SJCRH30 (cell line): ENCODE measurements at regions not wholly inside any gene's neighbourhood (a gene's known extent, or its start where the extent isn't known, plus 50 kb on each side); places are given as distances from the start of the nearest gene placed in this dataset.

Experiments
- DNase-seq, 2 experiments: peaks; one replicate each; pipeline ENCODE4 v3.0.0-alpha.2; 2015 to 2020
- H3K27ac ChIP-seq: fragments of 250-450 bp; sonication (Bioruptor Pico); 2 replicates; pipeline ENCODE4 v1.5.1; 2020; ENCODE audit warnings: mild to moderate bottlenecking, moderate library complexity
- H3K27me3 ChIP-seq: fragments of 250-450 bp; sonication (Bioruptor Pico); 2 replicates; pipeline ENCODE4 v1.5.1; 2020; ENCODE audit warnings: mild to moderate bottlenecking, moderate library complexity
- H3K36me3 ChIP-seq: fragments of 250-450 bp; sonication (Bioruptor Pico); 2 replicates; pipeline ENCODE4 v1.5.1; 2020; ENCODE audit warnings: mild to moderate bottlenecking, moderate library complexity
- H3K4me1 ChIP-seq: fragments of 250-450 bp; sonication (Bioruptor Pico); 2 replicates; pipeline ENCODE4 v1.5.1; 2020; ENCODE audit warnings: mild to moderate bottlenecking, moderate library complexity
- H3K4me3 ChIP-seq: fragments of 250-450 bp; sonication (Bioruptor Pico); 2 replicates; pipeline ENCODE4 v1.5.1; 2020; ENCODE audit warnings: mild to moderate bottlenecking, moderate library complexity
- H3K9me3 ChIP-seq: fragments of 250-450 bp; sonication (Bioruptor Pico); replicated peaks from 2 replicates; pipeline ENCODE4 v1.5.1; 2020; ENCODE audit warnings: mild to moderate bottlenecking, moderate library complexity

DNA sequence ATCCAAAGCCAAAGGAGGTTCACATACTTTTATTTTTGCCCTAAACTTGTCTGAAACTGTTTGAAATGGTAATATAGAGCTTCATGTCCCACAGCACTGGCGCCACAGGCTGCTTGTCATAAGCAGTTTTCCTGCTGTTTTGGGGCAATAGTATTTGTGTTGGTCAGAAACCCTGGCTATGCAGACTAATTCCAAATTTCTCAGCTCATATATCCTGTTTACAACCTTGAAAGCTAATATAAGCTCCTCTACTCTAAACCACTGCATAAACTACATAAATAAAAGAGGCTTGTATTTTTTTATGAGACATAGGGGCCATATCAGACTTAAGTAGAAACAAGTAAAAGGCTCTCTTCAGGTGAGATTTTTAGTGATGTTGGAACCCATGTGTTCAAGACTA, 736.8 kb upstream of the ID2 start:
- H3K4me3 ChIP-seq, result no peak overlapping the region
- DNase-seq, result no peak
- H3K9me3 ChIP-seq, result no peaks in the 10 kb centered on the region
- no peak overlapping the region for H3K27ac ChIP-seq
- H3K27me3 ChIP-seq, result no peaks in the 10 kb centered on the region; the same call in 1 of the 2 replicates
- H3K4me1 ChIP-seq, result no peaks in the 10 kb centered on the region
- no peaks in the 10 kb centered on the region for H3K36me3 ChIP-seq

DNA sequence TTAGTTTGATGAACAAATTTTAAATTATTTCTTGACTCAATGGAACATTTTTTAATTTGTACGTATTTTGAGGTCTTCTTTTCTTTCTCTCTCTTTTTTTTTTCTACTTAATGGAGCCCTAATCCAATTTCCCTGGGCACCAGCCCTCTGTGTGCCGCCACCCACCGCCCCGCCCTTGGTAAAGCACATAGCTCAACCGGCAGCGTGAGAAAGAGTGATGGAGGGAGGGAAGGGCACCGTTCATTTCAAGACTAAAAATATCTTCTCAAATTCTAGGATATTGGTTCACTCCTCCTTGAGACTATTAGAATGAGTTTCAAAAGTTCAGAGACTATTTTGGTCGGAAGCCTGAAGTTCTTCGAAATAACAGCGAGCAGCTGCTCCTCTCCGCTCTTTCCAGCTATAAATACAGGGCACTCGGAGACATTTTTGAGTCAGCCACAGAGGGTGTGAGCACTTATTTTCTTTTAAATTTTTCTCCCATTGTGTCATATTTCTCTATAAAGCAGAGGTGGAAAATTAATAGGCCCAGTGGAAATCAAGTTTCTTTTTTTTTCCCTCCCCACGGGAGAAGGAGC, 731.7 kb upstream of the ID2 start:
- no peak overlapping the region for H3K4me3 ChIP-seq
- no peaks in the 10 kb centered on the region; the same call in none of the 2 replicates for H3K27me3 ChIP-seq
- no peak for DNase-seq
- H3K36me3 ChIP-seq, result no peaks in the 10 kb centered on the region
- H3K27ac ChIP-seq, result no peak overlapping the region
- no peaks in the 10 kb centered on the region for H3K4me1 ChIP-seq
- no peaks in the 10 kb centered on the region for H3K9me3 ChIP-seq

DNA sequence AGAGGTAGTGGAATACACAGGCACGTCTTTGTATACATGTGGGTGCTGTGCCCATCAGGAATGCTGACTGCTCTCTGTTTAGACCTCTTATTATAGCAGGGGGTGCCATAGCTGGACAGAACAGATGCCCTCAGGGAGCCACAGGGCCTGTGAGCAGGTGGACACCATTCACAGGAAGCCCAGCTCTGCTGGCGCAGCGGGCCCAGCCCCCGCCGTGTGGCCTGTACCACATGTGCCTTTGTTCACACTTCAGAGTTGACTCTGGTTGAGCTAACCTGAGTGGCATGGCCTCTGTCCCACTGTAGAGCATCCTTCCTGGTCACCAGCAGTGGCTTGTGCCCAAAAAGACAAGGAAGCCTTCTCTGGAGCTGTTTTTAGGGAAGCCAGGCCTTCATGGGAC, 730.9 kb upstream of the ID2 start:
- Histone ChIP-seq H3K4me1 (no peaks in the 10 kb centered on the region), H3K9me3 (no peaks in the 10 kb centered on the region), H3K36me3 (no peaks in the 10 kb centered on the region), H3K27ac (no peak overlapping the region), H3K27me3 (peaks cover under 1% of the 10 kb centered on the region), H3K4me3 (no peak overlapping the region)
- no peak for DNase-seq

DNA sequence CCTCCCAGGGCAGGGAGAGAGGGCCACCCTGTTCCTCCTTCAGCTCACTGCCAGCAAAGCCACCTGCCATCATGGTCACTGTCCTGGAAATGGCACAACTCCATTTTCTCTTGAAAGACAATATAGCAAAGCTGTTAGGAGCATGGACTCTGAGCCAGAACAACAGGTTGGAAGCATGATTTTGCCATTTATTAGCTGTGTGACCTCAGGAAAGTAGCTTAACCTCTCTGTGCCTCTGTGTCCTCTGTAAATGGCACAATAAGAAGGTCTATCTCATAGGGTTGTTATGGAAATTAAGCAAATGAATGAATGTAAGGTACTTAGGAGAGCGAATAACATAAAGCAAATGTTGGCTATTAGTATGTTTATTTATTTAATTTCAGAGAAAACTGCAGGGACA, 730.4 kb upstream of the ID2 start:
- no peaks in the 10 kb centered on the region for H3K9me3 ChIP-seq
- no peaks in the 10 kb centered on the region for H3K36me3 ChIP-seq

DNA sequence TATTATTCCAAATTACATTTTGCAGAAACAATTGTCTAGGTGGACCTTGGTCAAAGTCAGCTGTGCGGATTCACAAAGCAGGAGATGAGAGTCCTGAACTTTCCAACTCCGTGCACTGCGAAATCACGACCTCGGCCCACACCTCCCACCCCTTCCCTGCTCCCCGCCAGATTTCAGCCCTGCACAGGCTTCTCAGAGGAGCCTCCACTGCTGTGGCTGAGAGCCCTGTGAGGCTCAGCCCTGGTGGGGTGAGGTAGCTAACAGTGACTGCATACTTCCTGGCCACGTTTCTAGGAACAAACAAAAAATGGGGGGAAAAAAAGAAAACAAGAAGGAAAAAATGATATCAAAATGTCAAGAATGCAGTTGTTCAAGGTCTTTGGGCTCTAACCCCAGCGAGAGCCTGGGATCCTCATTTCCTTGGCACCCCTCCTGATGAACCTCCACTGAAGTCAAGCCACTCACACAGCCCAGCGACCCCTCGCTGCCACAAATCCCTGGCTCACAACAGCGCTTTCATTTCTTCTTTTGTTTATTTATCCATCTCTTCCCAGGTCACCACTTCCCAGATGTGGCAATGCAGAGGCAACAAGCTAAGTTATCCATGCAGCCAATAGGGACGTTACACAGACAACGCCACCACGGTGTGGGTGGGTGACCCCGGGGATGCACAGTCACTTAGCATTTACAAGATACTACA, 729.7 kb upstream of the ID2 start:
- Histone ChIP-seq H3K27ac (no peak overlapping the region), H3K27me3 (peaks cover 6% of the 10 kb centered on the region), H3K4me1 (no peaks in the 10 kb centered on the region), H3K9me3 (no peaks in the 10 kb centered on the region), H3K4me3 (no peak overlapping the region), H3K36me3 (no peaks in the 10 kb centered on the region)
- no peak for DNase-seq

More for the DNA sequence above, 730.4 kb upstream of the ID2 start:
- H3K4me1 ChIP-seq, result no peaks in the 10 kb centered on the region
- H3K27me3 ChIP-seq, result peaks cover 5% of the 10 kb centered on the region
- no peak overlapping the region for H3K27ac ChIP-seq
- H3K4me3 ChIP-seq, result no peak overlapping the region
- DNase-seq, result no peak

DNA sequence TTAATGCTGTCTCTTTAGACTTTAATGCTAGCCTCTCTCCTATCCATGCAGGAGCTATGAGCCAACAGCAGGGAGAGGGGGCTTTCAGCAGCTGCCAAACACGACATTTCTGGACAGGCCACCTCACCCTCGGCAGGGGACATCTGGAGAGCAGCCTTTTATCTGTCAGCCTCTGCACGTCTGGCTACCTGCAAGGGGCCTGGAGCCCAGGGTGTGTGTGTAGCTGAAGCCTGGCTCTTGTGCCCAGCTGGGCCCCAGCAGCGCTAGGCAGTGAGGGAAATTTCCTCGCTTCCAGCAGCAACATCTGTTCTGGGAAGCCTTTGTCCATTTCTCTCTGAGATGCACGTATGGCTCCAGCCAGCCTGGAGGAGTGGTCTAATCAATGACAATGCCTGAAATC, 728.7 kb upstream of the ID2 start:
- Histone ChIP-seq H3K27ac (no peak overlapping the region), H3K9me3 (no peaks in the 10 kb centered on the region)

DNA sequence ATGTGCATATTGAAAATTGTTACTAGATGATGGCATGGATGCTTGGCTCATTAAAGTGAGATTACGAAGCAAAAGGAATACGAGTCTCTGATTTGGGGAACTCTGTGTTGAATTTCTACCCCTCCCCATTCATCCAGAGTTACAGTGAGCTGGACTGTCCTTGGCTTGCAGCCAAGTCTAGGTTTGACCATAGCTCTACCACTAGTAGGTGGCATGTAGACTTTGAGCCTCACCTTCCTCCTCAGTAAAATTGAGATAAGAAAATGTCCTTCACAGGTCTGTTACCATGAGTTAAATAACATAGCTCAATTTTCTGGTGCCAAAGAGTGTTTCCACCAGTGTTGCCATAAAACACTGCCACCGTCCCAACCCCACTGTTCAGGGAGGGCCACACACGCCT, 727.6 kb upstream of the ID2 start:
- Histone ChIP-seq H3K27ac (no peak overlapping the region), H3K36me3 (no peaks in the 10 kb centered on the region), H3K4me1 (no peaks in the 10 kb centered on the region), H3K4me3 (no peak overlapping the region), H3K27me3 (peaks cover 6% of the 10 kb centered on the region), H3K9me3 (no peaks in the 10 kb centered on the region)
- DNase-seq, result no peak

More for the DNA sequence above, 728.7 kb upstream of the ID2 start:
- Histone ChIP-seq H3K4me1 (no peaks in the 10 kb centered on the region), H3K36me3 (no peaks in the 10 kb centered on the region), H3K27me3 (peaks cover 6% of the 10 kb centered on the region), H3K4me3 (no peak overlapping the region)
- DNase-seq, result no peak

DNA sequence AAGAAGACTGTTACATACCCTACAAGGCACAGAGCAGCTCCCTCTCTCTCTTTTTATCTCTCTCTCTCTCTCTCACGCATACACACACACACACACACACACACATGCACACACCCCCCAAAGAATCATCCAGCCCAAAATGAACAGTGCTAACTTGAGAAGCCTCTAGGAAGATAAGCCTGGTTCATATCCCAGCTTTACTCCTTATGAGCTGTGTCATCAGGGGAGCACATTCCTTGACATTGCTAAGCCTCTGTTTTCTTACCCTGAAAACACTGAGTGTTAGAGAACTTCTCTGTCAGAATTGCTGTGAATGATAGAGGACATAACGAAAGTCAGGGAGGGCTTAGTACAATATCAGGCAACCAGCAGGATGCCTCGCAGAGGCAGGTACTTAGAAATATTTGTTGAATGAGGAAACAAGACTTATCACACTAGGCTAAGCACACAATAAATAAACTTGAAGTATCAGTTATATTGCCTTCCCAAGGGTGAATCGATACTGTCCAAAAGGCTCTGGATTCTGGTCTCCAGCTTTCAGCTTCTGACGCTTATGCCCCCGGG, 725.6 kb upstream of the ID2 start:
- no peaks in the 10 kb centered on the region for H3K4me1 ChIP-seq
- no peak overlapping the region for H3K27ac ChIP-seq
- H3K36me3 ChIP-seq, result no peaks in the 10 kb centered on the region
- H3K27me3 ChIP-seq, result peaks cover 9% of the 10 kb centered on the region; the same call in 1 of the 2 replicates
- no peak for DNase-seq
- H3K9me3 ChIP-seq, result no peaks in the 10 kb centered on the region
- no peak overlapping the region for H3K4me3 ChIP-seq

DNA sequence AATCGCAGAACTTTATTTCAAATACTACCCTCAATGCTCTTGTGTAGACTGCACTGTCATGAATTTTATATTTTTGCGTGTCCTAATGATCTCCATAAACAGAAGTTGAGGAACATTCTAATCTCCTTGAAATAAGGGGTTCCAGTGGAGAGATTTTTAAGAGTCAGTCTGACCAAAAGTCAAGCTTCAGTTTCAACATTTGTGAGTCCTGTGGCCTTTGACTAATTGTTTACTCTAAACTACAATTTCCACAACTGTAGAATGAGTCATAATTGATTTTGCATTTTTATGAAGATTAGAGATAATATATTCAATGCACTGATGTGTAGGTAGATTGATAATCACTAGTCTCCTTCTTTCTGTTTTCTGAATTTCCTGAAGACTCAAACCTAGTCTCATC, 720.3 kb upstream of the ID2 start:
- H3K36me3 ChIP-seq, result no peaks in the 10 kb centered on the region
- peaks cover 9% of the 10 kb centered on the region; the same call in 1 of the 2 replicates for H3K27me3 ChIP-seq
- no peaks in the 10 kb centered on the region for H3K4me1 ChIP-seq
- no peak for DNase-seq
- no peak overlapping the region for H3K27ac ChIP-seq
- H3K4me3 ChIP-seq, result no peak overlapping the region
- H3K9me3 ChIP-seq, result no peaks in the 10 kb centered on the region

DNA sequence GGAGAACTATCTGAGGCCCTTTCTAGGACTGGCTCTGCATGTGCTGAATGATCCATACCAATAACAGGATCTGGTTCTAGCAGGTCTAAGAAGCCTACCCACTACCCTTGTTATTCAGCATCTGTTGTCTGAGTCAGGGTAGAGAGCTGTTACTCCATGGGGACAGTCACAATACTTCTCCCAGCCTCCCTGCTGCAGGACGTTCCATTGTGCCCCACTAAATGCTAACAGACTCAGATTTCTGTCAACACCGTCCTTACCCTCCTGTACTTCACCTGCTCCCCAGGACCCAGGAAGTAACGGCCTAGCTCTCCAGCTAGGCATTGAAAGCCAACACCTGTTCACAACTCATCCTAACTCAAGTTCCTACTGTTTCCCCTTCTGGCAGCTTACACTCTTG, 719.7 kb upstream of the ID2 start:
- H3K9me3 ChIP-seq, result no peaks in the 10 kb centered on the region
- no peaks in the 10 kb centered on the region for H3K36me3 ChIP-seq
- H3K4me3 ChIP-seq, result no peak overlapping the region
- H3K27ac ChIP-seq, result no peak overlapping the region
- H3K27me3 ChIP-seq, result peaks cover 9% of the 10 kb centered on the region; the same call in 1 of the 2 replicates
- H3K4me1 ChIP-seq, result no peaks in the 10 kb centered on the region
- no peak for DNase-seq

DNA sequence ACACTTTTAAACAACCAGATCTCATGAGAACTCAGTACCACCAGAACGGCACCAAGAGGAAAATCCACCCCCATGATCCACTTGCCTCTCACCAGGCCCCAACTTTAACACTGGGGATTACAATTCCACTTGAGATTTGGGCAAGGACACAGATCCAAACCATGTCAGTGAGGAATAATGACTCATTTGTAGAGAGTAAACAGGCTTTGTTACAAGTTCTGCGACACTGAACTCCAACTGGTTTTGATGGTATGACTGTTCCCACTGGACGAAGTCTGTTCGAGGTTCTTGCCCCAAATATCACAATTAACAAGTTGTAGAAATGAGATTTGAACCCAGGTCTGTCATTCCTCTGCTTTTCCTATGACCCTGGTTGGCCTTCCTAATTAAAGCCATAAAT, 718.1 kb upstream of the ID2 start:
- no peaks in the 10 kb centered on the region for H3K9me3 ChIP-seq
- H3K27me3 ChIP-seq, result peaks cover 11% of the 10 kb centered on the region; the same call in 1 of the 2 replicates
- no peaks in the 10 kb centered on the region for H3K4me1 ChIP-seq
- H3K27ac ChIP-seq, result no peak overlapping the region
- H3K4me3 ChIP-seq, result no peak overlapping the region
- DNase-seq, result no peak
- H3K36me3 ChIP-seq, result no peaks in the 10 kb centered on the region

DNA sequence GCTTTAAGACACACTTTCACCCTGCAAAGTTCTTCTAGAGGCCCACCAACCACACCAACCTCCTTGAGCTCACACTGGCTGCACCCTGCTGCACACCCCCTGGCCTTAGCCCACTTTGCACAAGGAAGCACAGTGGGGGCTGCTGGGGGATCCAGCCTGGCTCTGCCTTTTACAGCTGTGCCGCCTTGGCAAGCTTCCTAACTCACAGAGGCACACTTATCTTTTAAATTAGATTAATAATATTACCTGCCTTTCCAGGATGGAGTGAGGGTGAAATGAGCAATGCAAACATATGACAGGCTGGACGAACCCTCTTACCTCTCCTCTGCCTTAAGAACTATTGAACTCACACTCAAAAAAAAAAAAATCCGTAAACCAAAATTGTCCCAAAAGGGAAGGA, 715.8 kb upstream of the ID2 start:
- no peak overlapping the region for H3K4me3 ChIP-seq
- no peaks in the 10 kb centered on the region for H3K36me3 ChIP-seq
- no peaks in the 10 kb centered on the region for H3K9me3 ChIP-seq
- no peaks in the 10 kb centered on the region for H3K4me1 ChIP-seq
- no peak for DNase-seq
- peaks cover 12% of the 10 kb centered on the region for H3K27me3 ChIP-seq
- no peak overlapping the region for H3K27ac ChIP-seq

DNA sequence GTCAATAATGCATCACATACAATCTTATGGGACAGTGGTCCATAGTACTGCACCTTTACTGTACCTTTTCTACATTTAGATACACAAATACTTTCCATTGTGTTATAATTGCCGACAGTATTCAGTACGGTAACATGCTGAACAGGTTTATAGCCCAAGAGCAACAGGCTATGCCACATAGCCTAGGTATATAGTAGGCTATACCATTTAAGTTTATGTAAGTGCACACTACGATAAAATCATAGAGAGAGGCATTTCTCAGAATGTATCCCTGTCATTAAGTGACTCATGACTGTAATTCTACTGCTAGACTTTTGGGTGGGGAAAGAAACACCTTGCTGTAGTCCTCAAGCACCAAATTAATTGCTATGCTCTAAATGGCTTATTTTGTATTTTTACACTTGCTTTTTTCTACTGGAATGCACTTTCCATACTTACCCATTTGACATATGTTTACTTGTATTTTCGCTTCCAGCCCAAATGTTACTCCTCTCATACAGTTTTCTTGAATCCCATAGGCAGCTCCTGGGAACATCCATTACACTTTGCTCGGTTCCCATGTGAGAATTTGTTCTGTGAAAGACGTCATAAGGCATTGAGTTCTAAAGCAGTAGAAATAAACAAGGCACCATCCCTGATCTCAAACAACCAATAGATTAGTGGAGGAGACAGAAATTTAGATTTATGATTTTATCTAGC, 714.0 kb upstream of the ID2 start:
- Histone ChIP-seq H3K4me3 (no peak overlapping the region), H3K4me1 (no peaks in the 10 kb centered on the region), H3K9me3 (no peaks in the 10 kb centered on the region), H3K36me3 (no peaks in the 10 kb centered on the region), H3K27me3 (peaks cover 21% of the 10 kb centered on the region), H3K27ac (no peak overlapping the region)
- DNase-seq, result no peak

DNA sequence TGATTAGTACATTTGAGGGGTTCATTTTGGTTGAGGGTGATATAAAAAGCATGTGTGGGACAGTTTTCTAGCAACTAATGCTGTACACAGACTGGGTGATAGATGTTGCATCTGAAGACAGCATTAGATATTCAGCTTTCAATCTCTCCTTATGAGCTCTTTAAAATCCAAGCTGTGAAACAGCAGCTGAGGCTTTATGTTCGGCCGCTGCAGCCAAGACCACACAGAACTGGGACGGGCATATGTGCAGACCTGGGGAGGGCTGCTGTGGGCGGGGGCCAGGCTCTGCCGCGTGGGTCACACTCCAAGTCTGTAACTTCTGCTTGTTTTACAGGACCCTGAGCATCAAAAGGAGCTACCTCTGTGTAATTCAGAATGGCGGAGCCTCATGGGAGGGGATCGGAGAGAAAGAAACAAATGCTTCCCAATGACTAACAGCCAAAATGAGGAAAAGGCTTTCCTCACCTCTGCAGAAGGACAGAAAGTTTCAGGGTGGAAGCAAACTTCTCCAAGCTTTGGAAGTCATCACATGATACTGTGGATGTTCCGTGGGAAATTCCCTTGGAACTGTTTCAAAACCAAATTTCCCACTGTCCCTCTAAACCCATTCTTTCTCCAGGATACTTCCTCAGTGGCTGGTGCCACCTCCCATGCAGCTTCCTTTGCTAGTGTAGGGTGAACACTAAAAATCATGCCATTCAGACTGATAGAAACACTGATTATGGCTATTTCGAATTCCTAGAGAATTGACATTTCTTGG, 711.9 kb upstream of the ID2 start:
- Histone ChIP-seq H3K27ac (no peak overlapping the region), H3K27me3 (peaks cover 21% of the 10 kb centered on the region), H3K9me3 (no peaks in the 10 kb centered on the region), H3K36me3 (no peaks in the 10 kb centered on the region), H3K4me3 (no peak overlapping the region), H3K4me1 (no peaks in the 10 kb centered on the region)
- DNase-seq, result no peak

DNA sequence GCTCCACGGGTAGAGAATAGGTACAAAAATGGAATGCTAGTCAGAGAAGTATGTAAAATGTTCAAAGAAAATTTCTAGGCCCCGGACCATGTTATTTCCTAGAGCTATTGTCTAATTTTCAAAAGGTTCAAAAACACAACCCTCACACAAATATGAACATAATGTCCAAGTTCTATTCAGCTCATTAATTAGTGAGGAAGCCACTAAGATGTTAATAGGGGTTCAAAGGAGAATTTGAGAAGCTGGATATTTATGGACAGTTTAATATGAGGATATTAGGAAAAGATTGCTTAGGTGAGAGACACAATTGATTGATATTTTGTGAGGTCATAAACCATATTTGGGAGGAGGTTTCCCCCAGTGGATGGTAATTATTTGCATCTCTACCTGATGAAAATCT, 710.6 kb upstream of the ID2 start:
- DNase-seq, result no peak
- no peak overlapping the region for H3K4me3 ChIP-seq
- H3K36me3 ChIP-seq, result no peaks in the 10 kb centered on the region

More for the DNA sequence above, 710.6 kb upstream of the ID2 start:
- Histone ChIP-seq H3K9me3 (no peaks in the 10 kb centered on the region), H3K27me3 (peaks cover 21% of the 10 kb centered on the region), H3K27ac (no peak overlapping the region), H3K4me1 (no peaks in the 10 kb centered on the region)
